H9 (cell line): ENCODE measurements at regions not wholly inside any gene's neighbourhood (a gene's known extent, or its start where the extent isn't known, plus 50 kb on each side); places are given as distances from the start of the nearest gene placed in this dataset.

Source experiments
- DNase-seq: peaks from one replicate; pipeline ENCODE4 v3.0.0-alpha.2; 2017
- H2AFZ ChIP-seq: one replicate; pipeline ENCODE4 v1.6.1; 2013; ENCODE audit warnings: mild to moderate bottlenecking, low read length, control low read depth, moderate library complexity
- H2AK5ac ChIP-seq: 2 replicates; pipeline ENCODE4 v1.6.1; 2013; ENCODE audit warnings: low read length, control low read depth, mixed read lengths; ENCODE audit not compliant: insufficient read length
- H2BK120ac ChIP-seq: one replicate; pipeline ENCODE4 v1.6.1; 2013; ENCODE audit warnings: low read depth, mild to moderate bottlenecking, low read length, control low read depth, inconsistent platforms; ENCODE audit not compliant: poor library complexity, severe bottlenecking
- H2BK12ac ChIP-seq: 2 replicates; pipeline ENCODE4 v1.6.1; 2013; ENCODE audit warnings: low read length, control low read depth, mixed read lengths, low read depth; ENCODE audit not compliant: insufficient read length
- H2BK15ac ChIP-seq: 2 replicates; pipeline ENCODE4 v1.6.1; 2013; ENCODE audit warnings: low read depth, low read length, control low read depth
- H2BK20ac ChIP-seq: one replicate; pipeline ENCODE4 v1.6.1; 2013; ENCODE audit warnings: low read depth, mild to moderate bottlenecking, low read length, control low read depth, inconsistent platforms; ENCODE audit not compliant: poor library complexity, severe bottlenecking
- H2BK5ac ChIP-seq: 2 replicates; pipeline ENCODE4 v1.6.1; 2013; ENCODE audit warnings: low read length, control low read depth, mixed read lengths; ENCODE audit not compliant: insufficient read length
- H3K14ac ChIP-seq: 2 replicates; pipeline ENCODE4 v1.6.1; 2013; ENCODE audit warnings: low read length, control low read depth; ENCODE audit not compliant: insufficient read depth
- H3K18ac ChIP-seq: 2 replicates; pipeline ENCODE4 v1.6.1; 2013; ENCODE audit warnings: low read depth, mild to moderate bottlenecking, mixed read lengths, low read length, control low read depth; ENCODE audit not compliant: insufficient read length
- H3K23ac ChIP-seq: 2 replicates; pipeline ENCODE4 v1.6.1; 2013; ENCODE audit warnings: low read length, control low read depth, mixed read lengths, low read depth; ENCODE audit not compliant: insufficient read length
- H3K23me2 ChIP-seq: 2 replicates; pipeline ENCODE4 v1.6.1; 2013; ENCODE audit warnings: low read depth, mild to moderate bottlenecking, mixed read lengths, low read length, control low read depth; ENCODE audit not compliant: insufficient read length, poor library complexity, severe bottlenecking
- H3K27ac ChIP-seq: 2 replicates; pipeline ENCODE4 v1.5.1; 2013; ENCODE audit warnings: low read length, control low read depth, mixed read lengths, low read depth; ENCODE audit not compliant: insufficient read length
- H3K27me3 ChIP-seq: 2 replicates; pipeline ENCODE4 v1.6.1; 2013; ENCODE audit warnings: low read length, control low read depth, inconsistent platforms; ENCODE audit not compliant: insufficient read depth
- H3K4ac ChIP-seq: 2 replicates; pipeline ENCODE4 v1.6.1; 2013; ENCODE audit warnings: low read depth, mild to moderate bottlenecking, control low read depth, inconsistent platforms, low read length, moderate library complexity
- H3K4me1 ChIP-seq: 2 replicates; pipeline ENCODE4 v1.6.1; 2013; ENCODE audit warnings: low read length, control low read depth, inconsistent platforms; ENCODE audit not compliant: insufficient read depth
- H3K4me2 ChIP-seq: 2 replicates; pipeline ENCODE4 v1.6.1; 2013; ENCODE audit warnings: low read length, control low read depth, mixed read lengths; ENCODE audit not compliant: insufficient read length, insufficient read depth
- H3K56ac ChIP-seq: 2 replicates; pipeline ENCODE4 v1.6.1; 2013; ENCODE audit warnings: low read depth, mild to moderate bottlenecking, mixed read lengths, low read length, control low read depth; ENCODE audit not compliant: insufficient read length
- H3K79me1 ChIP-seq: 2 replicates; pipeline ENCODE4 v1.6.1; 2013; ENCODE audit warnings: low read depth, mild to moderate bottlenecking, moderate library complexity, low read length, control low read depth, inconsistent platforms; ENCODE audit not compliant: insufficient read depth, poor library complexity, severe bottlenecking
- H3K79me2 ChIP-seq: 2 replicates; pipeline ENCODE4 v1.6.1; 2013; ENCODE audit warnings: low read length, control low read depth, inconsistent platforms; ENCODE audit not compliant: insufficient read depth
- H3K9ac ChIP-seq: 2 replicates; pipeline ENCODE4 v1.6.1; 2013; ENCODE audit warnings: low read length, control low read depth, mixed read lengths; ENCODE audit not compliant: insufficient read length; ENCODE audit errors: extremely low read depth
- H3K9me3 ChIP-seq: one replicate; pipeline ENCODE4 v1.6.1; 2013; ENCODE audit warnings: low read depth, low read length, inconsistent platforms; ENCODE audit not compliant: control insufficient read depth
- H3T11ph ChIP-seq: one replicate; pipeline ENCODE4 v1.6.1; 2013; ENCODE audit warnings: mild to moderate bottlenecking, low read length, control low read depth, inconsistent platforms
- H4K20me1 ChIP-seq: one replicate; pipeline ENCODE4 v1.6.1; 2013; ENCODE audit not compliant: control insufficient read depth, insufficient read length, insufficient read depth
- H4K5ac ChIP-seq: 2 replicates; pipeline ENCODE4 v1.6.1; 2013; ENCODE audit warnings: low read depth, mild to moderate bottlenecking, mixed read lengths, low read length, control low read depth; ENCODE audit not compliant: insufficient read length
- H4K8ac ChIP-seq: replicated peaks from 2 replicates; pipeline ENCODE4 v1.6.1; 2013; ENCODE audit warnings: low read length, control low read depth, mixed read lengths, low read depth; ENCODE audit not compliant: insufficient read length
- H4K91ac ChIP-seq: 2 replicates; pipeline ENCODE4 v1.6.1; 2013; ENCODE audit warnings: low read depth, mild to moderate bottlenecking, moderate library complexity, mixed read lengths, low read length, control low read depth; ENCODE audit not compliant: insufficient read length
- H3K27ac Mint-ChIP-seq, 3 experiments: 2 replicates in 2 of 3; 3 replicates in 1 of 3; pipeline ENCODE4 v1.8.0; 2020 to 2021; ENCODE audit warnings: mixed read lengths in 3 of 3, mild to moderate bottlenecking in 1 of 3, moderate library complexity in 1 of 3
- H3K27me3 Mint-ChIP-seq: 2 replicates; pipeline ENCODE4 v1.8.0; 2021; ENCODE audit warnings: low read depth, mild to moderate bottlenecking, moderate library complexity, mixed read lengths
- H3K36me3 Mint-ChIP-seq, 3 experiments: 2 replicates in 2 of 3; 3 replicates in 1 of 3; pipeline ENCODE4 v1.8.0; 2020 to 2021; ENCODE audit warnings: low read depth in 3 of 3, mixed read lengths in 3 of 3; ENCODE audit not compliant: insufficient read depth in 1 of 3
- H3K4me1 Mint-ChIP-seq, 2 experiments: 2 replicates each; pipeline ENCODE4 v1.8.0; 2020; ENCODE audit warnings: mixed read lengths in 2 of 2
- H3K4me3 Mint-ChIP-seq, 2 experiments: 2 replicates in 1 of 2; 3 replicates in 1 of 2; pipeline ENCODE4 v1.8.0; 2020 to 2021; ENCODE audit warnings: mild to moderate bottlenecking in 2 of 2, mixed read lengths in 2 of 2, moderate library complexity in 1 of 2
- H3K9me3 Mint-ChIP-seq, 2 experiments: 2 replicates in 1 of 2; 3 replicates in 1 of 2; pipeline ENCODE4 v1.8.0; 2020; ENCODE audit warnings: mild to moderate bottlenecking in 2 of 2, mixed read lengths in 2 of 2, moderate library complexity in 1 of 2
- CTCF ChIP-seq: fragments of 200-600 bp; sonication (generic); conservative IDR thresholded peaks from 3 replicates; pipeline ENCODE4 v1.8.0; 2021; ENCODE audit warnings: antibody characterized with exemption, mild to moderate bottlenecking
- WGBS: extraction: QIAGEN DNeasy Blood & Tissue Kit; methylation state at CpG from one replicate; pipeline ENCODE4 v1.1.7; 2013; ENCODE audit warnings: missing lambda C conversion rate, low lambda C conversion rate, mixed read lengths; ENCODE audit not compliant: insufficient read length; ENCODE audit errors: extremely low coverage; 5-methylcytosine and 5-hydroxymethylcytosine counted together

GRCh38 chr16:52705122-52705521, 158.2 kb upstream of the TOX3 start:
- peaks cover 12 to 14% of the 10 kb centered on the region in 2 experiments for H3K4me1 Mint-ChIP-seq
- H2BK5ac ChIP-seq: no peak overlapping the region
- no peak overlapping the region for H2AFZ ChIP-seq
- no peak overlapping the region for H3K27ac ChIP-seq
- no peaks in the 10 kb centered on the region for H3K23me2 ChIP-seq
- H3K9me3 ChIP-seq: no peaks in the 10 kb centered on the region
- no peaks in the 10 kb centered on the region for H3K79me1 ChIP-seq
- H2BK120ac ChIP-seq: no peak overlapping the region
- H3K4me3 Mint-ChIP-seq: no peak overlapping the region
- no peaks in the 10 kb centered on the region for H3K27me3 ChIP-seq
- H2BK20ac ChIP-seq: no peak overlapping the region
- no peak overlapping the region for H3K14ac ChIP-seq
- DNase-seq: no peak
- no peak for TF ChIP-seq CTCF
- H3K4me2 ChIP-seq: no peak overlapping the region
- no peaks in the 10 kb centered on the region for H3K79me2 ChIP-seq
- H3K27me3 Mint-ChIP-seq: no peaks in the 10 kb centered on the region
- no peak overlapping the region for H3T11ph ChIP-seq
- H4K91ac ChIP-seq: no peak overlapping the region
- H2BK12ac ChIP-seq: no peak overlapping the region
- H3K18ac ChIP-seq: no peak overlapping the region
- no peak overlapping the region for H4K5ac ChIP-seq
- peak overlapping the region in 1 of 3 experiments; percentile 5; a peak in 1 of 7 replicates for H3K27ac Mint-ChIP-seq
- no peak overlapping the region for H3K4ac ChIP-seq
- H3K36me3 Mint-ChIP-seq: peaks cover 0 to 2% (median 0%) of the 10 kb centered on the region in 3 experiments; a peak in 2 of 7 replicates
- no peak overlapping the region for H3K56ac ChIP-seq
- no peaks in the 10 kb centered on the region for H3K4me1 ChIP-seq
- no peak overlapping the region for H2BK15ac ChIP-seq
- H4K20me1 ChIP-seq: no peaks in the 10 kb centered on the region
- no peak overlapping the region for H4K8ac ChIP-seq
- no peak overlapping the region for H3K9ac ChIP-seq
- no peak overlapping the region for H3K23ac ChIP-seq
- H2AK5ac ChIP-seq: no peak overlapping the region
- no peaks in the 10 kb centered on the region; a peak in 2 of 5 replicates for H3K9me3 Mint-ChIP-seq
- no CpG with 5 or more reads among the region's 5 CpGs for WGBS
